Skeletal muscle cell (primary cell): ENCODE measurements at regions not wholly inside any gene's neighbourhood (a gene's known extent, or its start where the extent isn't known, plus 50 kb on each side); places are given as distances from the start of the nearest gene placed in this dataset.

Experiments used
- DNase-seq: peaks from one replicate; pipeline ENCODE4 v3.0.0-alpha.2; 2010; ENCODE audit warnings: low read depth
- H3K4me3 ChIP-seq: 2 replicates; pipeline ENCODE4 v1.5.1; 2011; ENCODE audit warnings: low read depth, mild to moderate bottlenecking, control low read depth, low read length, moderate library complexity

GRCh38 chr13:53878861-53879260, 850.2 kb downstream of the OLFM4 start:
- no peak overlapping the region for H3K4me3 ChIP-seq
- no peak for DNase-seq

- no peak for DNase-seq
- no peak overlapping the region for H3K4me3 ChIP-seq
These were observed 857.4 kb downstream of the OLFM4 start for GRCh38 chr13:53885997-53886396.

GRCh38 chr13:53890696-53891095, 862.1 kb downstream of the OLFM4 start:
- no peak overlapping the region for H3K4me3 ChIP-seq
- DNase-seq, result no peak

- DNase-seq, result no peak
- H3K4me3 ChIP-seq, result no peak overlapping the region
These were observed 873.0 kb downstream of the OLFM4 start for GRCh38 chr13:53901593-53901992.

- no peak overlapping the region for H3K4me3 ChIP-seq
- no peak for DNase-seq
These were observed 879.3 kb downstream of the OLFM4 start for GRCh38 chr13:53907891-53908290.

GRCh38 chr13:53920916-53921315, 892.3 kb downstream of the OLFM4 start:
- no peak for DNase-seq
- no peak overlapping the region for H3K4me3 ChIP-seq

GRCh38 chr13:53921473-53921872, 892.9 kb downstream of the OLFM4 start:
- H3K4me3 ChIP-seq, result no peak overlapping the region
- DNase-seq, result no peak

- no peak for DNase-seq
These were observed 913.1 kb downstream of the OLFM4 start for GRCh38 chr13:53941588-53942190.

GRCh38 chr13:53946500-53946899, 917.9 kb downstream of the OLFM4 start:
- DNase-seq, result no peak
- no peak overlapping the region for H3K4me3 ChIP-seq

More at GRCh38 chr13:53941588-53942190, 913.1 kb downstream of the OLFM4 start:
- no peak overlapping the region for H3K4me3 ChIP-seq

- no peak overlapping the region for H3K4me3 ChIP-seq
- no peak for DNase-seq
These were observed 924.6 kb downstream of the OLFM4 start for GRCh38 chr13:53953183-53953582.
